ENCODE measurements at regions not wholly inside any gene's neighbourhood (a gene's known extent, or its start where the extent isn't known, plus 50 kb on each side); places are given as distances from the start of the nearest gene placed in this dataset.

DNA sequence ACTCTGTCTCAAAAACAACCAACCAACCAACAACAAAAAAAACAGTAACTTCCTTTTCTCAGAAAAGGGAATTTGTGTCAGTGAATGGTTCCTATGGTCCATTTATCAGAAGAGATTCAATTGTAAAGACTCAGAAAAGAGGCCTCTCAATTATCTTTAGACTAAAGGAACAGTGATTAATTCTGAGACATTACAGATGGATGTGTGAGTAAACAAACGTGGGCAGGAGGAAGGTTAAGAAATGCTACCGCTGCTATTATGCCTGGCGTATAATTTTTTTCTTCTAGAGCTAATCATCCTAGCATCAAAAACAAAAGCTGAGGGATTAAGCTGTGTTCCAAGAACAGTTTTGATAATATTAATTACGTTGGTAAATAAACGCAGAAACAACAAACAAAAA, 52.9 kb upstream of the JMY start:
- TF ChIP-seq EZH2 (IDR thresholded peaks at IDR 0.05; ENCODE audit: insufficient read depth, poor library complexity, severe bottlenecking) (no peak), EZH2phosphoT487 (IDR thresholded peaks at IDR 0.05; ENCODE audit: insufficient read depth, low read depth) (no peak)
